ENCODE measurements at regions not wholly inside any gene's neighbourhood (a gene's known extent, or its start where the extent isn't known, plus 50 kb on each side); places are given as distances from the start of the nearest gene placed in this dataset.
A peak's percentile ranks its signal among the peaks of the same experiment; 100 is the strongest.

DNA sequence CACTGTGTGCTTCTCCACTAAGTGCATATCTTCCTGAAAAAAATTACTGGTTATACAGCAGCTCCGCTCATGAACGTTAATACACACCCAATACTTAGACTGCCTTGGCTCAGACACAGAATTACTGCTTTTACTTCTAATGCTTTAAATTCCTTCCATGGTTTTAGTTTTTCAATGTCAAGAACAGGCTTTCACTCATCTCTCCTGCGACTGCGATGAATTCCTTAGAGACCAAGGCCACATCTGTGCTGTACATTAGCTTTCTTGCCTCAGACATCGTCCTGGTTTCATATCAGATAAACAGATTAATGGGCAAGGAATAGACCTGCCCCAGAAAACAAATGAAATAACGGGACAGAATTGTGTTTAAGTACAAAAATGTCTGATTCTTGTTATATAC is 120.2 kb downstream of the CYP26A1 start:
- TF ChIP-seq Cebpa-rat (IDR thresholded peaks at IDR 0.05), result no peak

DNA sequence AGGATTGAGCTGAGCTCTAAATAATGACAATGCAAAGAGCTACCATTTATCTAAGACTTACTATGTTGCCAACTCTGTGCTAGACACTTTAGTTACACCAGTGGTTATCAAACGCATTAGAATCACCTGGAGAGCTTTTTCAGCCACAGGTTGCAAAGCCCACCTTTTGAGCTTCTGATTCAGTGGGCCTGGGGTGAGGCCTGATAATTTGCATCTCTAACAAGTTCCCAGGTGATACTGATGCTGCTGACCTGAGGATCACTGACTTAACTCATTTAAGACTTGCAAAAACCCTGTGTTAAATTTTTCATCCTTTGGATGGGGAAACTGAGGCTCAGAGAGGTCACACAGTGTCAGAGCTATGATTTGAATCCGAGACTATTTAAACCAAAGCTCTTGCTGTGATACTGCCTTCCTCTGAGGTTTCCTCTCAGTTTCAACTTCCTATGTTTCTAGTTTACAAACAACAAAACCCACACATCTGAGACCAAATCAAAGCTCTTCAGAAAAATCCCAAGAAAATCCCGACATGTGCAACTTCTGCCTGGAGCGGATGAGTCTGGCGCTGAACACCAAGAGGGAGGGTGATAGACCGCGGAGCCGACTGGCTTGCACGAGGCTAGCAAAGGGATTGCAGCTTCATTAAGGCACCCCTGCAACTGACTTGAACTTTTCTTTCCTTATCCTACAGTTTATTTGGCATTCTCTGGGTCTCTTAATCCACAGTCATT is 124.9 kb downstream of the CYP26A1 start:
- H3K4me3 ChIP-seq, result peak overlapping the region; percentile 43; the same call in 1 of the 2 replicates
- no peaks in the 10 kb centered on the region for H3K9me3 ChIP-seq
- TF ChIP-seq Cebpa-rat (IDR thresholded peaks at IDR 0.05), result no peak
- H3K4me1 ChIP-seq, result peaks cover 34% of the 10 kb centered on the region
- no peaks in the 10 kb centered on the region for H4K20me1 ChIP-seq
- no peaks in the 10 kb centered on the region for H3K27me3 ChIP-seq
- 0 out of 2 replicates have a peak overlapping the region, but pooled peaks have one; percentile 42 for H3K27ac ChIP-seq
- H3K9ac ChIP-seq, result no peak overlapping the region
- no peaks in the 10 kb centered on the region for H3K36me3 ChIP-seq
- peak overlapping the region; percentile 73 for H3K4me2 ChIP-seq

More for the DNA sequence above, 120.2 kb downstream of the CYP26A1 start:
- Histone ChIP-seq H3K4me2 (no peak overlapping the region), H3K9me3 (no peaks in the 10 kb centered on the region), H3K4me3 (no peak overlapping the region), H3K36me3 (no peaks in the 10 kb centered on the region), H3K9ac (no peak overlapping the region), H3K4me1 (peaks cover 16% of the 10 kb centered on the region), H4K20me1 (no peaks in the 10 kb centered on the region), H3K27ac (no peak overlapping the region), H3K27me3 (no peaks in the 10 kb centered on the region)

DNA sequence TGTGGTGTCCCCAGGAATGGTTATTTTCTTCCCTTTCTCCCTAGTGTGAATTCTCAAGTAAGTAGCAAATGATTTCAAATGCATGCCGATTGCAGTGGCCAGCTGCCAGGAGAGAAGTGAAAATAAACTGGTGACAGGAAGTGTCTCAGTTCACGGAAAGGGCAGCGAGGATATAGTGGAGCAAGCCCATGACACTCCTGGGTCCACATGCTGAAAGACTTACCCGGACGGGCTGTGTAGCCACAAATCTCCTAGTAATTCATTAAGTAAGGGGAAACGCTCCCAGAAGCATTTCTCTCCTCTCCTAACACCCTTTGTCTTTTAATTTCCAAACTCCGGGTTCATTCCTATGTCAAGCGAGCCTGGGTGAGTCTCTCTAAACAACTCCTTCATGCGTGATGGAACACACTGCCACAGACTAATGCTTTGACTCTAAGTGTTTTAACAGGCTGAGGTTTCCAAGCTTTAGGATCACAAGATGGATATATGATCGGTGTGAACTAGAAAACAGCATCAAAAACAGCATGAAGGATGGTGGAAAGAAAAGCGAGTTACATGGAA is 125.6 kb downstream of the CYP26A1 start:
- Histone ChIP-seq H3K36me3 (no peaks in the 10 kb centered on the region), H3K4me2 (peak overlapping the region; percentile 73), H4K20me1 (no peaks in the 10 kb centered on the region), H3K9ac (no peak overlapping the region; the same call in 1 of the 2 replicates), H3K27ac (peak overlapping the region; percentile 42), H3K27me3 (no peaks in the 10 kb centered on the region), H3K9me3 (no peaks in the 10 kb centered on the region), H3K4me1 (peaks cover 41% of the 10 kb centered on the region), H3K4me3 (peak overlapping the region; percentile 43; the same call in 1 of the 2 replicates)
- no peak for TF ChIP-seq Cebpa-rat (IDR thresholded peaks at IDR 0.05)

DNA sequence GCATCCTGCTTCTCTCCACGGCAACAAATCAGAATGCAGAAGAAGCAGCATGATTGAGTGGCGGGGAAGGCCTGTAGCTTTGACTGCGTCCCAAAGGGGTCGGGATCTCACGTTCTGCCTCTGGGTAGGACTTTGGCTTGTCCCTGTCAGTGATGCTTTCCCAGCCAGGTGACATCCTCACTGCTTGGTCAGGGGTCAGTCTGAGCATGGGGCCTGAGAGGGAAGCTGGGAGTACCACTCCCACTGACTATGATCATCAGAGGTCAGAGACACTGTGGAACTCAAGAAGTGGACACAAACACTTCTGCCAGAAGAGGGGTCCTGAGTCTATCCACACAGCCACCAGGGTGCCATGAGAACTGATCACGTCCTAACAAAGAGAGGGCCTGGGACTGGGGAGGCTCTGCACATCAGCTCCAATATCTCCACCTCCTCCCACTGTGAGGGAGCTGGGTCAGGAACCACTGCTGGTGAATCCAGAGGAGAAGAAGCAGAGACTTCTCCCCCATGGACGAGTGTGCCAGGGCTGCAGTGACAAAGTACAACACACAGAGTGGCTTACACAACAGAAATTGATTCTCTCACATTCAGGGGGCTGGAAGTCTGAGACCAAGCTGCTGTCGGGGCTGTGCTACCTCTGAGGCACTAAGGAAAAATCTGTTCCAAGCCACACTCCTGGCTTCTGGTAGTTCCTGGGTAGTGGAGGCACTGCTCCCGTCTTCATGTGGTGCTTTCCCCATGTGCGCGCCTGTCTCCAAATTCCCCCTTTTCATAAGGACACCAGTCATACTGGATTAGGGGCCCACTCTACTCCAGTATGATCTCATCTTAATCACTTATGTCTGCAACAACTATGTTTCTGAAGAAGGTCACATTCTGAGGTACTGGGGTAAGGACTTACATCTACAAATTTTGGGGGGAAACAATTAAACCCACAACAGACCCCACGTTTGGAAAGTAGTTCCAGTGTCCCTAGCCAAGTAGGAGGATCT is 131.1 kb downstream of the CYP26A1 start:
- Histone ChIP-seq H3K4me3 (no peak overlapping the region), H4K20me1 (no peaks in the 10 kb centered on the region), H3K4me1 (peaks cover 21% of the 10 kb centered on the region), H3K4me2 (no peak overlapping the region), H3K27ac (no peak overlapping the region), H3K36me3 (no peaks in the 10 kb centered on the region), H3K27me3 (no peaks in the 10 kb centered on the region), H3K9ac (no peak overlapping the region), H3K9me3 (no peaks in the 10 kb centered on the region)
- no peak for TF ChIP-seq Cebpa-rat (IDR thresholded peaks at IDR 0.05)

DNA sequence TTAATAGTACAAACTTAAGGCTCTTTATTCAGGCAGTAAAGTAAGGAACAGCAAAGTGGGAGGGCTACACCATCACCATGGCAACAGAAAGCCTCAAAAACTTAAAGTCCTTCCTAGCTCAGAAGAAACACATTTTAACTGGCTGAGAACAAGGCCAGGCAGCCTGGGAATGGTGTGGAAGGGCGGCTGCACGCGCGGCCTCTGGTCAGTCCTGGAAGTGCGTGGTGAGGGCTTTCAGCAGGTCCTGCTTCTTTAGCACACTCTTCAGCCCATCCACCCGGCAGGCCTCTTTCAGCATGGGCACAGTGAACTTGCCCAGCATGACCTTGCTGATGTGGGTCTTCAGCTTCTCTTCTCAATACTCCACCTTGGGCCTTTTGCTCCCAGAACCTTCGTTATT is 133.0 kb downstream of the CYP26A1 start:
- no peak overlapping the region for H3K27ac ChIP-seq
- no peak for TF ChIP-seq Cebpa-rat (IDR thresholded peaks at IDR 0.05)
- H3K36me3 ChIP-seq, result no peaks in the 10 kb centered on the region
- H3K4me2 ChIP-seq, result no peak overlapping the region
- no peaks in the 10 kb centered on the region for H4K20me1 ChIP-seq
- H3K9ac ChIP-seq, result no peak overlapping the region
- no peak overlapping the region for H3K4me3 ChIP-seq
- H3K27me3 ChIP-seq, result no peaks in the 10 kb centered on the region
- H3K4me1 ChIP-seq, result peaks cover 9% of the 10 kb centered on the region; the same call in 1 of the 2 replicates
- no peaks in the 10 kb centered on the region for H3K9me3 ChIP-seq

DNA sequence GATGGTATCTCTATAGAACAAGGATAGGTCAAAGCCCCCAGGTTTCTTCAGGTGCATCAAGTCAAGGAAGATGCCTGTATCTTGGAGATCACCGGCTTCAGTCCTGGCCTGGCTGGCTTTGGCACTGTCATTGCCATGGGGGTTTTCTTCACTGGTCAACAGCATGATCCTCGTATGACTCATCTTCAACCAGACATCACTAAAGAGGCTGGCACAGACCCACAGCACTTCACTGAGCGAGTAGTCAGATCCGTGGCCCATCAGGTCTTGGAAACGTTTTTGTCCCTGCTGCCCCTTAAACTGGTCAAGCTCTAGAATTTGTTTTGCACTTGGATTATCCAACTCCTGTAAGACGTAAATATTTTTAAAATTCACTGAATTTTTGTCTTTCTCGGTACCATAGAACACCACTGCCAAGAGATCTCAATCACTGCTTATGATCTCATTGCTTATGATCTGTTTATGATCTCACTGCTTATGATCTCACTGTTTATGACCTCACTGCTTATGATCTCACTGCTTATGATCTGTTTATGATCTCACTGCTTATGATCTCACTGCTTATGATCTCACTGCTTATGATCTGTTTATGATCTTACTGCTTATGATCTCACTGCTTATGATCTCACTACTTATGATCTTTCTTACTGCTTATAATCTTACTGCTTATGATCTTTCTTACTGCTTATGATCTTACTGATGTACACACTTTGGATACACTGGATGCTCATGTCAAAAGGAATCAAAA is 135.2 kb downstream of the CYP26A1 start:
- Histone ChIP-seq H3K4me3 (no peak overlapping the region), H3K9ac (no peak overlapping the region), H3K4me2 (no peak overlapping the region), H3K27me3 (no peaks in the 10 kb centered on the region), H3K27ac (no peak overlapping the region), H3K4me1 (peaks cover 5% of the 10 kb centered on the region; the same call in 1 of the 2 replicates), H3K36me3 (no peaks in the 10 kb centered on the region), H3K9me3 (no peaks in the 10 kb centered on the region), H4K20me1 (no peaks in the 10 kb centered on the region)
- no peak for TF ChIP-seq Cebpa-rat (IDR thresholded peaks at IDR 0.05)

DNA sequence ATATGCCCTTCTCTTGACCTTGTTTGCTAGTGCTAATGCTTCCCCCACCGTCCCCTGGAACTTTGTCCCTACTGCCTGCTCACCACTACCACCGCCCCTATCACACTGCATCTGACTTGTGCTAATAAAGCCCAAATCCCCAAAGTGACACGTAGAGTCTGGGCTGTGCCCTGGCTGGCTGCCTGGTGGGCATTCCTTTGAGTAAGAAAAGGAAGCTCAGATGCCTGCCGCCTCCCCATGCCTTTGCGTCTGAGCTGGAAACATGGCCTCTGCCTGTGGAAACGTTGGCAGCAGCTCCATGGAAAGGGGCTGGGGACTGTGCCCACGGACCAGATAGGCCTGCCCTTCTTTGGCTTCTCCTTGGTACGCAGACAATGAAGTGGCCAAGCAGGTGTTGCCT is 138.3 kb downstream of the CYP26A1 start:
- Histone ChIP-seq H3K9me3 (no peaks in the 10 kb centered on the region), H4K20me1 (no peaks in the 10 kb centered on the region), H3K27ac (no peak overlapping the region), H3K4me1 (no peaks in the 10 kb centered on the region), H3K27me3 (no peaks in the 10 kb centered on the region), H3K9ac (no peak overlapping the region), H3K4me2 (no peak overlapping the region), H3K36me3 (no peaks in the 10 kb centered on the region), H3K4me3 (no peak overlapping the region)
- no peak for TF ChIP-seq Cebpa-rat (IDR thresholded peaks at IDR 0.05)

DNA sequence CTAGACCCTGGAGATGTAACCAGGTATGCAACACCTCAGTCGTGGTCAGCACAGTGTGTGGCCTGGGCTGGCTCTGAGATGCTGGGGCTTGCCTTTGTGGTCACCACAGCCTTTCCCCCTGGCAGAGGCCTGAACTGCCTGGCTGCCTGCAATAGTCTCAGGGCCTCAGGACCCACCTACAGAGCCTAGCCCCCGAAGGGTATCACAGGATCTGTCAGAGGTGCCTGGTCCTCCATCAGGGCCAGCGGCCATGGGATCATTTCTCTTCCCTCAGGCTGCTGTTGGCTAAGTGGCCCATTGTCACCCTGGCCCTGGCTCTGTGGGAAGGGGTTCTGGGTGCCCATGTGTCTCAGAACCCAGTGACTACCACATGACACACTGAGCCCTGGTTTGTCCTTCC is 141.6 kb downstream of the CYP26A1 start:
- Histone ChIP-seq H3K9me3 (no peaks in the 10 kb centered on the region), H3K4me2 (no peak overlapping the region), H3K27me3 (no peaks in the 10 kb centered on the region), H3K4me1 (no peaks in the 10 kb centered on the region), H3K4me3 (no peak overlapping the region), H3K36me3 (no peaks in the 10 kb centered on the region), H3K27ac (no peak overlapping the region), H4K20me1 (no peaks in the 10 kb centered on the region), H3K9ac (no peak overlapping the region)
- TF ChIP-seq Cebpa-rat (IDR thresholded peaks at IDR 0.05), result no peak

DNA sequence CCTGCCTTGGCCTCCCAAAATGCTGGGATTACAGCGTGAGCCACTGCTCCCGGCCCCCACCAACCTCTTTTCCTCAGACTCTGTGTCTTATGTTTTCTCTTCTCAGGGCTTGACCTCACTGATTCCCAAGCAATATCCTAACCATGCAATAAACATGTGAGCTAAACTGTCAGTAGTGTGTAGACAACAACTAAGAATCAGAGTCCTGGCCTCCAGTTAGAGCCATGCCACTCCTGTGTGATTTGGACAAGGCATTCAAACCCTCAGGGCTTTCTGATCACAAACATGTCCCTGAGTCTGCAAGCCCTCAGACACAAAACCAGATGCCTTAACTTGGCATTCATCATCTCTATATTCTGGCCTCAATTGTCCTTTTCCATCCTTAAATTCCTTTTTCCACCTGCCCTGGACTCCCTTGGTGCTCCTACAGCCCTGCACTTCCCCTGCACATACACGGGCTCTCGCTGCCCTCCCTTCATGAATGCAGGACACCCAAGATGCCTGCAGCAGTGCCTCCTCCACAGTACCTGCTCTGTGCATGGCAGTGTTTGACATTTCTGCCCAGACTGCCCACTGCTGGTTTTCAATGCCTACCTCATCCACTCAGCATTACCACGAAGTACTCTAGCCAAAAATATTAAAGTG is 142.8 kb downstream of the CYP26A1 start:
- no peaks in the 10 kb centered on the region for H3K4me1 ChIP-seq

More for the DNA sequence above, 142.8 kb downstream of the CYP26A1 start:
- Histone ChIP-seq H3K4me3 (no peak overlapping the region), H3K9ac (no peak overlapping the region), H3K4me2 (no peak overlapping the region), H4K20me1 (no peaks in the 10 kb centered on the region), H3K9me3 (no peaks in the 10 kb centered on the region), H3K27me3 (no peaks in the 10 kb centered on the region), H3K36me3 (no peaks in the 10 kb centered on the region), H3K27ac (no peak overlapping the region)
- TF ChIP-seq Cebpa-rat (IDR thresholded peaks at IDR 0.05), result no peak
